Myocyte (in vitro differentiated cells): ENCODE measurements at regions not wholly inside any gene's neighbourhood (a gene's known extent, or its start where the extent isn't known, plus 50 kb on each side); places are given as distances from the start of the nearest gene placed in this dataset.
A peak's percentile ranks its signal among the peaks of the same experiment; 100 is the strongest.
"Not testable (repeated sequence)": the region's sequence is repeated elsewhere in the genome, so short reads cannot be mapped to it uniquely, and the experiment has no call there.

Experiments
- DNase-seq: peaks from one replicate; pipeline ENCODE4 v3.0.0-alpha.2; 2012; ENCODE audit warnings: low read depth

GRCh38 chr21:32934068-32934467, 91.7 kb upstream of the OLIG2 start:
- not testable (repeated sequence) for DNase-seq

GRCh38 chr21:32934829-32935228, 90.9 kb upstream of the OLIG2 start:
- DNase-seq = no peak

DNA sequence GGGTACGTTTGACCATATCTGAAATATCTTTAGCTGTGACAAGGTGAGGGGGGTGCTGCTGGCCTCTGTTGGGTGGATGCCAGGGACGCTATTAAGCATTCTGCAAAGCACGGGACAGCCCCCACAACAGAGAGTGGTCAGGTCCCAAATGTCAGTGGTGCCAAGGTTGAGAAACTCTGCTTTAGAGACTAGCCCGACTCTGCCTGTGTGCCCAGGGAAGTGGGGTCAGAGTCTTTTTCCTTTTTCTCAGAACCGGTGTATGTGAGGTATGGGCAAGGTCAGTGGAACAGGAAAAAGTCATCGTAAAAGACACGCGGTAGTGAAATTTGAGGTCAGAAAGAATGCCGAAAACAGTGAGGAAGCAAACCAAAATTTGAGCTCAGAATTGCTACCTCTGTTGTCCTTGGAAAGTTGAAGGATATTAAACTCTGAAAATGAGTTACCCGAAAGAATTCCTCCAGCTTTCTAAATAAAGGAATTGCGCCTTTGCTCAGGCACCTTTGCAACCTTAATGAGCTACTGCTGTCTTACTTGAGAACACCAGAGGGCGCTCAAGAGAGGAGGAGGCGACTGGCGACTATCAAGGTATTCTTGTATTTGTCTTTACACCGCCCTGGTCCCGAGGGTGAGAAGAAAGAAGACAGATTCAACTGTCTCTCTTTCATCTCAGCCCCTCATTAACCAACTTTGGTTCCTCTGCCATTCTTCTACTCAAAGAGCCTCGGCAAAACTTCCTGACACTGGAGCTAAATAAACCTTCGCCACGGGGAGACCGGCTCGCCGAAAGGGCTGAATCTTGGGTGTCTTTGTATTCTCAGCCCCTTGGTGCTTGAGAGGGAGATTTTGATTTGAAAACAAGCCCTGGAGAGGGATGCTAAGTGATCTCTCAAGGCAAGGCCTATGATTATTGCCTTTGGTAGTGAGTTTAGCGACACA, 85.4 kb upstream of the OLIG2 start:
- peak; percentile 58 for DNase-seq

DNA sequence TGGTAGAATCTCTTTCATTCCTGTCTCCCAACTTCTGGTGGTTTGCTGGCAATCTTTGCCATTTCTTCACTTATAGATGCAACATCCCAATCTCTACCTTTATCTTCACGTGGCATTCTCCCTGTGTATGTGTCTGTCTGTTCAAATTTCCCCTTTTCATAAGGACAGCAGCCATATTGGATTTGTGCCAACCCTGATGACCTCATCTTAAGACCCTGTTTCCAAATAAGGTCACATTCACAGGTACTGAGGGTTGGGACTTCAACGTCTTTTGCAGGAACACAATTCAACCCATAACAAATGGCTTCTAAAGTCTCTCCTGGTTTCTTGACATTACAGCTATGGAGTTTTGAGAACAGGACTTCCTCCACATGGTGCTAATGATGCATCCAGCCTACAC, 84.5 kb upstream of the OLIG2 start:
- DNase-seq = no peak

- DNase-seq = no peak
Measured at GRCh38 chr21:32946654-32947053, 79.1 kb upstream of the OLIG2 start.

GRCh38 chr21:32947736-32948135, 78.0 kb upstream of the OLIG2 start:
- DNase-seq = no peak

GRCh38 chr21:32949701-32950100, 76.0 kb upstream of the OLIG2 start:
- DNase-seq = no peak

GRCh38 chr21:32951041-32951440, 74.7 kb upstream of the OLIG2 start:
- no peak for DNase-seq

DNA sequence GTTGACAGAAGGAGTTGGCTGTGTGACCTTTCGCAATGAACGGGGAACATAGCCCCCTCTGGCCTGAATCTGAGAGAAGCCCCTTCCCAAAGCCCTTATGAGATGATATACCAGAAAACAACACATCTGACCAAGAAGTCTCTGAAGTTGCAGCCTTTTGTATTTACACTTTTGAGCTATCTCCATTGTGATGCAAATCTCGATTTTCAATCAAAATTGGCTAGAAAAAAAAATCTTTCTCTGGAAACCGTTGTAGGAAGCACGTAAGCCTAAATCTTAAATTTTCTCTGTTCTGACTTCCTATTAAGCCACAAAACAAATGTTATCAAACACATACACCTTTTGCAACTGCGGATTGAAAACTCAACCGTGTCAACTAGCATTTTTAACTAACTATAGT, 71.4 kb upstream of the OLIG2 start:
- DNase-seq = no peak

- no peak for DNase-seq
Measured at GRCh38 chr21:32955311-32956060, 70.2 kb upstream of the OLIG2 start.

DNA sequence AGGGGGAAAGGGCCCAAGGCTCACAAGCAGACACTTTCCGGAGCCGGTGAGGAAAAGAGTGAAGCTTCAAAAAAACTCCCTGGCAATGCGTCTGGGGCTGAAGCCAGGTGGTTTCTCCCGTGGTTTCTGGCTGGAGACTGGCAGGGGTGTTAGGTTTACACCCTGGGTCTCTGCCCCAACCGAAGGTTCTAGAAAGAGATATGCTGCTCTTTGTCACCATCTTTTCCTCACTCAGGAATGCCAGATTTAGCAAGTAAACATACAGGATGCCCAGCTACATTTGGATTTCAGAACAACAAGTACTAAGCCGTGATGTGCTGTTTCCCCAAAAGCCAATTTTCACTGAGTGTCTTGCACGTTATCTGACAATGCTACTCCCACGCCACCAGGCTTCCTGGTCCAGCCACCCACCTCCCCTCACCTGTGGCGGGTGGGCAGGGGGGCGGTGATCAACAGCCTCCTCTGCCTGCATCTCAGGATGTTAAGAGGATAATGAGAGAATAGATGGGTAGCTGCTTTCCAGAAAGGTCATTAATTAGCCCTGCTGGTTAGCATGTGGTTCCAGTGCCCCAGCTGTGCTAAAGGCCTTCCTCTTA, 69.6 kb upstream of the OLIG2 start:
- DNase-seq = no peak

DNA sequence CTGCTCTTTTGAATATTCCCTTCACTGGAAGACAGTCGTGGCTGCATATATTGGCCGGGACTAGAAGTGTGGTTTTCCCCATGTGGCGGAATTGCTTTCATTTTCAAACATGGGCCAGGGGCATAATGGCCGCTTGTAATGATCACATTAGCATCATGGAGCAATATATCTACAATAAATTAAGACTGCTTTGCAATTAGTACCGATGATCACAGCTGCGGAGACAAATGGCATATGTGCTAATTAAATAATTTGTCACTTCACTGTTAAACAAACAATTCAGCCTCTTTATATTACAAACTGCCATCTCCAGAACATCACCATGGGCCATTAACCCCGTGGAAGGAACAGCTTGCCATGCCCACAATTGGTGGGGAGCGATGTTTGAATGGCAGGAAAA, 68.2 kb upstream of the OLIG2 start:
- no peak for DNase-seq

- DNase-seq = peak; percentile 39
Measured at GRCh38 chr21:32958288-32959002, 67.3 kb upstream of the OLIG2 start.

DNA sequence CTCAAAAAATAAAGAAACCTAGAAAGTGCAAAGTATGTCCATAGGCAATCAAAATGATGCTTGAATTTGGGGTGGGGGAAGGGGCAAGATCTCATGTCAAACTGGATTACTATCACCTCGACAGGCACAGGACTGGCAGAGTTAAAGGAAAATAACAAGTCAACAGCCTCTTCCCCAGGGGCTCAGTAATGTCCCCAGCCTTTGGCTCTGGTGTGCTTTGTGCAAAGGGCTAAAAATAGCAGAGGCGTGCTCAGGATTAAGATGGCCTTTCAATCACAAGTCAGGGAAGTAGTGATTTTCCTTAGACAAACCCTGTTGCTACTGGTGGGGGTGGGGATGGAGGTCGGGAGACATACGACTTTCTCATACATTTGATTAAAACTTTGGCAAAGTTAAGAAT, 63.5 kb upstream of the OLIG2 start:
- no peak for DNase-seq

DNA sequence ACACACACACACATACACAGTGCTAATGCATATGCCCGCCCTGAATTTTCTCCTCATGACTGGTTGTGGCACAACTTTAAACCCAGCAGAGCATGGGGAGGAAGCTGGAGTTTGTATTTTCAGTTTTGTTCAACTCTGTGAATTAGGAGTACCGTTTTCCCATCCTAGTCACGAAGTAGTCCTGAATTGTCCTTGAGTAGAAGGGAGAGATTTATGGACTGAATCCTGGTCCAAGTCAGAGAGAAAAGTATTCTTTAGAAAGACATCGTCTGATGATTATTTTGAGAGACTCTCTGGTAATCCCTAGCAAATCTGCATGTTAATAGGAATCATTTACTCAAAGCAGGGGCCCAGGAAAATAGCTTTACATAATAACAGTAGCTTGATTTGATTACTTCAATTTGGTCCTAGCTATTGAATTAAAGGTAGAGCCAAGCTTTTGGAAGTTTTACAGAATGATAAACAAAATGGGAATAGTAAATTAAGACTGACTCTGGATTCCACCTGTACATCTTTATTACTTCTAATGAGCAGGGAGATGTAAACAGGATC, 60.5 kb upstream of the OLIG2 start:
- no peak for DNase-seq

- DNase-seq = no peak
Measured at GRCh38 chr21:32966120-32966519, 59.6 kb upstream of the OLIG2 start.

DNA sequence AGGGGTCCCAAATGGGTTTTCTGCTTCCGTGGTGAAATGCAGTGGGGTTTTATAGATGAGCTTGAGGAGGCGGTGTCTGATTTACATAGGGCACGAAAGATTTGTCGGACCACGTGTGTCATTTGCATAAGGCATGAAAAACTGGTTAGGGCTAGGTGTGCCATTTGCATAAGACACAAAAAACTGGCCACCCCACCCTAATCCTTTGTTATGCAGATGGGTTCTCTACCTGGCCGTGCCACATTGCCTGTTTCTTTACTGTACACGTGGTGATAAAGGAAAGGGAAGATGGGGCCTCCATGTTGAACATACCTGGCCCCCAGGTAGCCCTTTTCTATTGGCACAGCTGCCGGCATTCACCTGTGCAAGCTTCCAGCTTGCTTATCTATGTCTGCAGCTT, 57.6 kb upstream of the OLIG2 start:
- not testable (repeated sequence) for DNase-seq

- no peak for DNase-seq
Measured at GRCh38 chr21:32974653-32975052, 51.1 kb upstream of the OLIG2 start.

DNA sequence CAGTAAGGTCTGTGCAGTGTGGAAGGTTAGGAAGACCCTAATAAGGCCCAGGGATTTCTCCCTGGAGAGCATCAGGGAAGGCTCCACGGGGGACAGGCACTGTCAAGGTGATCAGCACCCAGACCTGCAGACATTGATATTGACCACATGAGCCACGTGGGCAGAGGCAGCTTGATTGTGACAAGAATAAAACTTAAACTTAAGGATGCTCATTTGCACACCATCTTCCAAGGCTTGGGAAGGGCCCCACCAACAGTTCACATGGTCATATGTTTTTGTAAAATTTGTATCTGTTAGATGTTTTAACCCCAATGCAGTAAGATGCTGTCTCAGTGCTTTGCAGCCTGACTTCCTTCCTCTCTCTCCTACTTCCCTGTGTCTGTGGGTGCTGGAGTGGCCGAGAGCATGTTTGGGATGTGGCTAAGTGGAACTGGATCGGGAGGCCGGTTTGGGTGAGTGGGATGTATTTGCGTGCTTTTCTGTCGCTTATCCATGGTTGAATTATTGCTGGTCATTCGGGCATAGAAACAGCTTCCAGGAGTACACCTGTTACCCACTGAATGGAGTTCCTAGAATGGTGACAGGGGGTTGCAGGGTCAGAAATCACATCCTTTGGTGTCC, 49.8 kb upstream of the OLIG2 start:
- DNase-seq = no peak
